ENCODE measurements at regions not wholly inside any gene's neighbourhood (a gene's known extent, or its start where the extent isn't known, plus 50 kb on each side); places are given as distances from the start of the nearest gene placed in this dataset.

DNA sequence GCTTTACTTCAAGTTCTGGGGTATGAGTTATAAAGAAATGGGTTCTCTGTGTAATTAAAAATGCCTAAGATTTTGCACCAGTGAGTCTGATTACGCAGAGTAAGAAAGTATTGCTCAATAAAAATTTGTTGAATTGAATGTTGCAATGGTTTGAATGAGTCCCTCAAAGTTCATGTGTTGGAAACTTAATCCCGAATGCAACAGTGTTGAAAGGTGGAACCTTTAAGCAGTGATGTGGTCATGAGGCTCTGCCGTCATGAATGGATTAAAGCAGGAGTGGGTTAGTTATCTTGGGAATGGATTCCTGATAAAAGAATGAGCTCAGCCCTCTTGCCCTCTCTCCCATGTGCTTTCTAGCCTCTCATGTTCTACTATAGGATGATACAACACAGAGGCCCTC lies 52.6 kb upstream of the SESN3 start:
- no peak for ATAC-seq
- H3K9me3 Mint-ChIP-seq: peaks cover 15% of the 10 kb centered on the region
- TF ChIP-seq, protein P1, sequence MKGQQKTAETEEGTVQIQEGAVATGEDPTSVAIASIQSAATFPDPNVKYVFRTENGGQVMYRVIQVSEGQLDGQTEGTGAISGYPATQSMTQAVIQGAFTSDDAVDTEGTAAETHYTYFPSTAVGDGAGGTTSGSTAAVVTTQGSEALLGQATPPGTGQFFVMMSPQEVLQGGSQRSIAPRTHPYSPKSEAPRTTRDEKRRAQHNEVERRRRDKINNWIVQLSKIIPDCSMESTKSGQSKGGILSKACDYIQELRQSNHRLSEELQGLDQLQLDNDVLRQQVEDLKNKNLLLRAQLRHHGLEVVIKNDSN (CRISPR knock-in tag; IDR thresholded peaks at IDR 0.05): no peak
- no peak for TF ChIP-seq ZNF671 (CRISPR knock-in tag; IDR thresholded peaks at IDR 0.05)
- no peak for TF ChIP-seq ZNF396 (CRISPR knock-in tag; IDR thresholded peaks at IDR 0.05; ENCODE audit: borderline replicate concordance)
- no peak for TF ChIP-seq ZBTB43 (CRISPR knock-in tag; IDR thresholded peaks at IDR 0.05)
- TF ChIP-seq NR3C1 (CRISPR knock-in tag; conservative IDR thresholded peaks at IDR 0.05; ENCODE audit: low read depth): no peak
- TF ChIP-seq, protein P2, sequence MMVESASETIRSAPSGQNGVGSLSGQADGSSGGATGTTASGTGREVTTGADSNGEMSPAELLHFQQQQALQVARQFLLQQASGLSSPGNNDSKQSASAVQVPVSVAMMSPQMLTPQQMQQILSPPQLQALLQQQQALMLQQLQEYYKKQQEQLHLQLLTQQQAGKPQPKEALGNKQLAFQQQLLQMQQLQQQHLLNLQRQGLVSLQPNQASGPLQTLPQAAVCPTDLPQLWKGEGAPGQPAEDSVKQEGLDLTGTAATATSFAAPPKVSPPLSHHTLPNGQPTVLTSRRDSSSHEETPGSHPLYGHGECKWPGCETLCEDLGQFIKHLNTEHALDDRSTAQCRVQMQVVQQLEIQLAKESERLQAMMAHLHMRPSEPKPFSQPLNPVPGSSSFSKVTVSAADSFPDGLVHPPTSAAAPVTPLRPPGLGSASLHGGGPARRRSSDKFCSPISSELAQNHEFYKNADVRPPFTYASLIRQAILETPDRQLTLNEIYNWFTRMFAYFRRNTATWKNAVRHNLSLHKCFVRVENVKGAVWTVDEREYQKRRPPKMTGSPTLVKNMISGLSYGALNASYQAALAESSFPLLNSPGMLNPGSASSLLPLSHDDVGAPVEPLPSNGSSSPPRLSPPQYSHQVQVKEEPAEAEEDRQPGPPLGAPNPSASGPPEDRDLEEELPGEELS (CRISPR knock-in tag; IDR thresholded peaks at IDR 0.05): no peak
- no peak for TF ChIP-seq SMAD4 (CRISPR knock-in tag; IDR thresholded peaks at IDR 0.05)
- no peak for TF ChIP-seq ESRRA (CRISPR knock-in tag; IDR thresholded peaks at IDR 0.05; ENCODE audit: borderline replicate concordance)
- TF ChIP-seq, protein P3, sequence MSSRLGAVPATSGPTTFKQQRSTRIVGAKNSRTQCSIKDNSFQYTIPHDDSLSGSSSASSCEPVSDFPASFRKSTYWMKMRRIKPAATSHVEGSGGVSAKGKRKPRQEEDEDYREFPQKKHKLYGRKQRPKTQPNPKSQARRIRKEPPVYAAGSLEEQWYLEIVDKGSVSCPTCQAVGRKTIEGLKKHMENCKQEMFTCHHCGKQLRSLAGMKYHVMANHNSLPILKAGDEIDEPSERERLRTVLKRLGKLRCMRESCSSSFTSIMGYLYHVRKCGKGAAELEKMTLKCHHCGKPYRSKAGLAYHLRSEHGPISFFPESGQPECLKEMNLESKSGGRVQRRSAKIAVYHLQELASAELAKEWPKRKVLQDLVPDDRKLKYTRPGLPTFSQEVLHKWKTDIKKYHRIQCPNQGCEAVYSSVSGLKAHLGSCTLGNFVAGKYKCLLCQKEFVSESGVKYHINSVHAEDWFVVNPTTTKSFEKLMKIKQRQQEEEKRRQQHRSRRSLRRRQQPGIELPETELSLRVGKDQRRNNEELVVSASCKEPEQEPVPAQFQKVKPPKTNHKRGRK (CRISPR knock-in tag; IDR thresholded peaks at IDR 0.05; ENCODE audit: borderline replicate concordance): no peak
- TF ChIP-seq, protein P4, sequence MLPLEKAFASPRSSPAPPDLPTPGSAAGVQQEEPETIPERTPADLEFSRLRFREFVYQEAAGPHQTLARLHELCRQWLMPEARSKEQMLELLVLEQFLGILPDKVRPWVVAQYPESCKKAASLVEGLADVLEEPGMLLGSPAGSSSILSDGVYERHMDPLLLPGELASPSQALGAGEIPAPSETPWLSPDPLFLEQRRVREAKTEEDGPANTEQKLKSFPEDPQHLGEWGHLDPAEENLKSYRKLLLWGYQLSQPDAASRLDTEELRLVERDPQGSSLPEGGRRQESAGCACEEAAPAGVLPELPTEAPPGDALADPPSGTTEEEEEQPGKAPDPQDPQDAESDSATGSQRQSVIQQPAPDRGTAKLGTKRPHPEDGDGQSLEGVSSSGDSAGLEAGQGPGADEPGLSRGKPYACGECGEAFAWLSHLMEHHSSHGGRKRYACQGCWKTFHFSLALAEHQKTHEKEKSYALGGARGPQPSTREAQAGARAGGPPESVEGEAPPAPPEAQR (CRISPR knock-in tag; IDR thresholded peaks at IDR 0.05): no peak
- TF ChIP-seq ELF4 (CRISPR knock-in tag; IDR thresholded peaks at IDR 0.05; ENCODE audit: low read depth): no peak
- TF ChIP-seq IRF2 (CRISPR knock-in tag; IDR thresholded peaks at IDR 0.05; ENCODE audit: borderline replicate concordance, low read depth): no peak
- TF ChIP-seq ZNF232 (CRISPR knock-in tag; IDR thresholded peaks at IDR 0.05): no peak
- TF ChIP-seq FOXP1 (CRISPR knock-in tag; IDR thresholded peaks at IDR 0.05; ENCODE audit: borderline replicate concordance): no peak
- TF ChIP-seq ATF6 (CRISPR knock-in tag; IDR thresholded peaks at IDR 0.05): no peak
- no peak for TF ChIP-seq ZNF423 (CRISPR knock-in tag; IDR thresholded peaks at IDR 0.05)
- TF ChIP-seq JUN (CRISPR knock-in tag; IDR thresholded peaks at IDR 0.05): no peak
- no peak for TF ChIP-seq CREM (CRISPR knock-in tag; IDR thresholded peaks at IDR 0.05)
- no peak for TF ChIP-seq SOX15 (CRISPR knock-in tag; IDR thresholded peaks at IDR 0.05)
- TF ChIP-seq, protein P5, sequence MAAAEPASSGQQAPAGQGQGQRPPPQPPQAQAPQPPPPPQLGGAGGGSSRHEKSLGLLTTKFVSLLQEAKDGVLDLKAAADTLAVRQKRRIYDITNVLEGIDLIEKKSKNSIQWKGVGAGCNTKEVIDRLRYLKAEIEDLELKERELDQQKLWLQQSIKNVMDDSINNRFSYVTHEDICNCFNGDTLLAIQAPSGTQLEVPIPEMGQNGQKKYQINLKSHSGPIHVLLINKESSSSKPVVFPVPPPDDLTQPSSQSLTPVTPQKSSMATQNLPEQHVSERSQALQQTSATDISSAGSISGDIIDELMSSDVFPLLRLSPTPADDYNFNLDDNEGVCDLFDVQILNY (CRISPR knock-in tag; IDR thresholded peaks at IDR 0.05): no peak
- no peak for DNase-seq (ENCODE audit: low spot score)
- H3K4me1 Mint-ChIP-seq: peaks cover 40% of the 10 kb centered on the region
- H3K36me3 Mint-ChIP-seq: peaks cover 2% of the 10 kb centered on the region
- H3K4me3 Mint-ChIP-seq: no peak overlapping the region
- H3K27ac Mint-ChIP-seq: no peak overlapping the region
- POLR2A ChIA-PET: no interaction called here
- no peaks in the 10 kb centered on the region; the same call in 1 of the 2 replicates for H3K27me3 Mint-ChIP-seq (ENCODE audit: low read depth)
- CTCF ChIA-PET: no interaction called here

Measured in WTC11 (cell line).